Spinal cord (tissue), 9 donors: ENCODE measurements at regions not wholly inside any gene's neighbourhood (a gene's known extent, or its start where the extent isn't known, plus 50 kb on each side); places are given as distances from the start of the nearest gene placed in this dataset.

Experiments used
- DNase-seq, 6 donors: peaks; one replicate each; pipeline versions ENCODE4 v3.0.0 to v3.0.0-alpha.2; 2013 to 2015; ENCODE audit warnings: low spot score in 6 of 6, low read depth in 4 of 6
- H3K27ac ChIP-seq: one replicate; pipeline ENCODE4 v1.5.1; 2013; ENCODE audit warnings: low read depth, low read length, control low read depth
- H3K27me3 ChIP-seq: one replicate; pipeline ENCODE4 v1.6.1; 2013; ENCODE audit warnings: low read length; ENCODE audit not compliant: control insufficient read depth, insufficient read depth
- H3K36me3 ChIP-seq: one replicate; pipeline ENCODE4 v1.6.1; 2013; ENCODE audit warnings: low read length; ENCODE audit not compliant: control insufficient read depth, insufficient read depth
- H3K4me1 ChIP-seq: one replicate; pipeline ENCODE4 v1.6.1; 2013; ENCODE audit warnings: low read length; ENCODE audit not compliant: control insufficient read depth, insufficient read depth
- H3K4me3 ChIP-seq: one replicate; pipeline ENCODE4 v1.5.1; 2013; ENCODE audit warnings: low read depth, low read length, control low read depth
- H3K9me3 ChIP-seq: one replicate; pipeline ENCODE4 v1.6.1; 2013; ENCODE audit warnings: low read length; ENCODE audit not compliant: control insufficient read depth, insufficient read depth
- WGBS: methylation state at CpG from one replicate; pipeline ENCODE4 v1.1.5; 2013; ENCODE audit warnings: missing lambda C conversion rate; ENCODE audit not compliant: insufficient coverage; 5-methylcytosine and 5-hydroxymethylcytosine counted together
- donor health status: healthy.

GRCh38 chr15:100781961-100782530 lies 97.6 kb upstream of the ALDH1A3 start:
- DNase-seq = no peak
- 73% methylated on average over 4 of the region's 7 CpGs for WGBS
- Histone ChIP-seq H3K4me1 (no peaks in the 10 kb centered on the region), H3K27ac (no peak overlapping the region), H3K4me3 (no peak overlapping the region), H3K9me3 (no peaks in the 10 kb centered on the region), H3K36me3 (no peaks in the 10 kb centered on the region), H3K27me3 (no peaks in the 10 kb centered on the region)

GRCh38 chr15:100783291-100783690 lies 96.3 kb upstream of the ALDH1A3 start:
- Histone ChIP-seq H3K4me1 (no peaks in the 10 kb centered on the region), H3K4me3 (no peak overlapping the region), H3K27me3 (no peaks in the 10 kb centered on the region), H3K36me3 (no peaks in the 10 kb centered on the region), H3K27ac (no peak overlapping the region), H3K9me3 (no peaks in the 10 kb centered on the region)
- peak in 1 of 6 donors; percentile 13 for DNase-seq
- 93% methylated on average over 5 of the region's 7 CpGs for WGBS

- H3K4me1 ChIP-seq = no peaks in the 10 kb centered on the region
- WGBS = 79% methylated on average over 16 of the region's 17 CpGs
- DNase-seq = no peak
Measured at GRCh38 chr15:100783760-100784492, 95.7 kb upstream of the ALDH1A3 start.

GRCh38 chr15:100784493-100785180 lies 95.0 kb upstream of the ALDH1A3 start:
- DNase-seq = no peak
- Histone ChIP-seq H3K4me1 (no peaks in the 10 kb centered on the region), H3K27ac (no peak overlapping the region), H3K36me3 (no peaks in the 10 kb centered on the region), H3K27me3 (no peaks in the 10 kb centered on the region), H3K9me3 (no peaks in the 10 kb centered on the region), H3K4me3 (no peak overlapping the region)
- 79% methylated on average over 4 of the region's 10 CpGs for WGBS

More at GRCh38 chr15:100783760-100784492, 95.7 kb upstream of the ALDH1A3 start:
- Histone ChIP-seq H3K36me3 (no peaks in the 10 kb centered on the region), H3K9me3 (no peaks in the 10 kb centered on the region), H3K27ac (no peak overlapping the region), H3K4me3 (no peak overlapping the region), H3K27me3 (no peaks in the 10 kb centered on the region)

- no peaks in the 10 kb centered on the region for H3K27me3 ChIP-seq
- H3K4me3 ChIP-seq = no peak overlapping the region
- H3K27ac ChIP-seq = no peak overlapping the region
- H3K4me1 ChIP-seq = no peaks in the 10 kb centered on the region
- 95% methylated on average over 10 of the region's 10 CpGs for WGBS
- no peak for DNase-seq
- no peaks in the 10 kb centered on the region for H3K36me3 ChIP-seq
- H3K9me3 ChIP-seq = no peaks in the 10 kb centered on the region
Measured at GRCh38 chr15:100785181-100786138, 94.2 kb upstream of the ALDH1A3 start.

GRCh38 chr15:100786139-100786531 lies 93.5 kb upstream of the ALDH1A3 start:
- Histone ChIP-seq H3K9me3 (no peaks in the 10 kb centered on the region), H3K4me1 (no peaks in the 10 kb centered on the region), H3K27ac (no peak overlapping the region), H3K4me3 (no peak overlapping the region), H3K36me3 (no peaks in the 10 kb centered on the region), H3K27me3 (no peaks in the 10 kb centered on the region)
- 97% methylated on average over 5 of the region's 5 CpGs for WGBS
- no peak for DNase-seq

- Histone ChIP-seq H3K4me3 (no peak overlapping the region), H3K9me3 (no peaks in the 10 kb centered on the region), H3K27ac (no peak overlapping the region), H3K4me1 (no peaks in the 10 kb centered on the region), H3K36me3 (no peaks in the 10 kb centered on the region), H3K27me3 (no peaks in the 10 kb centered on the region)
- WGBS = 94% methylated on average over 29 of the region's 30 CpGs
- no peak for DNase-seq
Measured at GRCh38 chr15:100786901-100787566, 92.6 kb upstream of the ALDH1A3 start.

GRCh38 chr15:100787567-100788417 lies 91.8 kb upstream of the ALDH1A3 start:
- Histone ChIP-seq H3K27me3 (no peaks in the 10 kb centered on the region), H3K27ac (no peak overlapping the region), H3K4me3 (no peak overlapping the region), H3K36me3 (no peaks in the 10 kb centered on the region), H3K4me1 (no peaks in the 10 kb centered on the region), H3K9me3 (no peaks in the 10 kb centered on the region)
- WGBS = 82% methylated on average over 16 of the region's 17 CpGs
- no peak for DNase-seq
